MCF 10A (cell line): ENCODE measurements at regions not wholly inside any gene's neighbourhood (a gene's known extent, or its start where the extent isn't known, plus 50 kb on each side); places are given as distances from the start of the nearest gene placed in this dataset.

ENCODE experiments used
- BruUV-seq: library from RNA; stranded (reverse); fragments of 400-500 nt; replicated peaks from 2 replicates; lab custom pipeline; 2021; lab: Mats Ljungman, UMichigan
- CTCF ChIA-PET: fragments of 300-600 bp; sonication (Branson Sonifier 250); formaldehyde crosslinking; extraction: SDS; loops from one replicate; lab custom pipeline; 2021; ENCODE audit warnings: antibody characterized with exemption, inconsistent platforms; lab: Yijun Ruan, JAX
- POLR2A ChIA-PET: fragments of 300-600, 350-650 bp; sonication (Branson Sonifier 250); formaldehyde crosslinking; extraction: SDS; loops from one replicate; lab custom pipeline; 2020; ENCODE audit warnings: antibody characterized with exemption, inconsistent platforms; lab: Yijun Ruan, JAX
- DNase-seq: peaks from one replicate; pipeline ENCODE4 v3.0.0-alpha.2; 2018; ENCODE audit not compliant: unreplicated experiment
- H3K27ac Mint-ChIP-seq: one replicate; pipeline ENCODE4 v1.8.0; 2022; ENCODE audit warnings: mild to moderate bottlenecking, low read depth, mixed read lengths; ENCODE audit not compliant: unreplicated experiment
- H3K27me3 Mint-ChIP-seq: one replicate; pipeline ENCODE4 v1.8.0; 2022; ENCODE audit warnings: mixed read lengths; ENCODE audit not compliant: insufficient read depth, unreplicated experiment
- H3K36me3 Mint-ChIP-seq: one replicate; pipeline ENCODE4 v1.8.0; 2022; ENCODE audit warnings: mild to moderate bottlenecking, moderate library complexity, mixed read lengths; ENCODE audit not compliant: insufficient read depth, unreplicated experiment
- H3K4me1 Mint-ChIP-seq: one replicate; pipeline ENCODE4 v1.8.0; 2022; ENCODE audit warnings: mixed read lengths; ENCODE audit not compliant: insufficient read depth, unreplicated experiment
- H3K4me3 Mint-ChIP-seq: one replicate; pipeline ENCODE4 v1.8.0; 2022; ENCODE audit warnings: mild to moderate bottlenecking, moderate library complexity, mixed read lengths; ENCODE audit not compliant: unreplicated experiment
- H3K9me3 Mint-ChIP-seq: one replicate; pipeline ENCODE4 v1.8.0; 2022; ENCODE audit warnings: mixed read lengths; ENCODE audit not compliant: unreplicated experiment
- intact Hi-C: fragments of 100-400 bp; cut with micrococcal nuclease; formaldehyde crosslinking; loops from 2 replicates; pipeline ENCODE4 v1.14.1; 2022
- TF ChIP-seq, protein P1 (sequence below): fragments of 200-600 bp; IDR thresholded peaks from one replicate; pipeline ENCODE4 v1.8.0; 2022; ENCODE audit warnings: antibody characterized with exemption, mild to moderate bottlenecking; ENCODE audit not compliant: unreplicated experiment

DNA sequence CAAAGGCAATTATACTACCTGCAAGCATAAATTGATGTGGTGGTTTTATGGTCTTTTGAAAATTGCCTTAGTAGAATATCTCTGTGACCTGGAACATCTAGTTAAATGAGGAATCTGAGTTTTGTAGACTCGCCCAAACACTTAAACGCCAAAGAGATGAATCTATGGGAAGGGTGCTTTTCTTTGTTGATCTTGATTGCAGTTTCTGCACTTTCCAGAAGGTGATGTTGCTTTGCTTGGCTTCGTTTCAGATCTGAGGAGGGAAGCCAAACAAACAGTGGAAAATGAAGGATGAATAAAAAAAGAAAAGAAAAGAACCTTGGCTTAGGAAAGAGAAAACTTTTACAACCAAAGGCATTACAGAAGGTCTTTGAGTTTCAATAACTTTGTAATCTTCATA is 1021.2 kb downstream of the NR2F1-AS1 start:
- TF ChIP-seq, protein P1, sequence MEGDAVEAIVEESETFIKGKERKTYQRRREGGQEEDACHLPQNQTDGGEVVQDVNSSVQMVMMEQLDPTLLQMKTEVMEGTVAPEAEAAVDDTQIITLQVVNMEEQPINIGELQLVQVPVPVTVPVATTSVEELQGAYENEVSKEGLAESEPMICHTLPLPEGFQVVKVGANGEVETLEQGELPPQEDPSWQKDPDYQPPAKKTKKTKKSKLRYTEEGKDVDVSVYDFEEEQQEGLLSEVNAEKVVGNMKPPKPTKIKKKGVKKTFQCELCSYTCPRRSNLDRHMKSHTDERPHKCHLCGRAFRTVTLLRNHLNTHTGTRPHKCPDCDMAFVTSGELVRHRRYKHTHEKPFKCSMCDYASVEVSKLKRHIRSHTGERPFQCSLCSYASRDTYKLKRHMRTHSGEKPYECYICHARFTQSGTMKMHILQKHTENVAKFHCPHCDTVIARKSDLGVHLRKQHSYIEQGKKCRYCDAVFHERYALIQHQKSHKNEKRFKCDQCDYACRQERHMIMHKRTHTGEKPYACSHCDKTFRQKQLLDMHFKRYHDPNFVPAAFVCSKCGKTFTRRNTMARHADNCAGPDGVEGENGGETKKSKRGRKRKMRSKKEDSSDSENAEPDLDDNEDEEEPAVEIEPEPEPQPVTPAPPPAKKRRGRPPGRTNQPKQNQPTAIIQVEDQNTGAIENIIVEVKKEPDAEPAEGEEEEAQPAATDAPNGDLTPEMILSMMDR: no peak
- Mint-ChIP-seq H3K9me3 (peaks cover 6% of the 10 kb centered on the region), H3K36me3 (no peaks in the 10 kb centered on the region), H3K27me3 (no peaks in the 10 kb centered on the region), H3K4me3 (peak overlapping the region; percentile 53), H3K27ac (peak overlapping the region; percentile 55), H3K4me1 (peaks cover 17% of the 10 kb centered on the region)
- ChIA-PET CTCF (interaction anchor here (0.9 kb wide), 1 partner anchor 69 kb away, joined by 5 read pairs; no protein-coding TSS in a partner anchor), POLR2A (no interaction called here)
- DNase-seq: peak; percentile 73
- intact Hi-C loops: loop anchor here (10.0 kb wide), 1 partner anchor 195 kb away; no protein-coding TSS in a partner anchor
- no TSS peak for BruUV-seq

- H3K9me3 Mint-ChIP-seq: peaks cover 6% of the 10 kb centered on the region
- CTCF ChIA-PET: interaction anchor here (0.9 kb wide), 1 partner anchor 69 kb away, joined by 5 read pairs; no protein-coding TSS in a partner anchor
- intact Hi-C loops: loop anchor here (10.0 kb wide), 1 partner anchor 195 kb away; no protein-coding TSS in a partner anchor
- no TSS peak for BruUV-seq
- no peaks in the 10 kb centered on the region for H3K36me3 Mint-ChIP-seq
- peak overlapping the region; percentile 55 for H3K27ac Mint-ChIP-seq
- peaks cover 17% of the 10 kb centered on the region for H3K4me1 Mint-ChIP-seq
- H3K4me3 Mint-ChIP-seq: no peak overlapping the region
- TF ChIP-seq, protein P1: no peak
- POLR2A ChIA-PET: no interaction called here
- H3K27me3 Mint-ChIP-seq: no peaks in the 10 kb centered on the region
- DNase-seq: no peak
Observed at GRCh38 chr5:92559331-92559730, 1021.7 kb downstream of the NR2F1-AS1 start.

GRCh38 chr5:92556747-92557146 is 1024.3 kb downstream of the NR2F1-AS1 start:
- POLR2A ChIA-PET: no interaction called here
- no peak for DNase-seq
- intact Hi-C loops: loop anchor here (10.0 kb wide), 1 partner anchor 198 kb away; no protein-coding TSS in a partner anchor
- peaks cover 30% of the 10 kb centered on the region for H3K4me1 Mint-ChIP-seq
- peaks cover 6% of the 10 kb centered on the region for H3K9me3 Mint-ChIP-seq
- no peak overlapping the region for H3K27ac Mint-ChIP-seq
- H3K27me3 Mint-ChIP-seq: no peaks in the 10 kb centered on the region
- CTCF ChIA-PET: interaction anchor here (0.6 kb wide), 1 partner anchor 123 kb away, joined by 3 read pairs; no protein-coding TSS in a partner anchor
- no peaks in the 10 kb centered on the region for H3K36me3 Mint-ChIP-seq
- TF ChIP-seq, protein P1: no peak
- no TSS peak for BruUV-seq
- H3K4me3 Mint-ChIP-seq: no peak overlapping the region

- intact Hi-C loops: loop anchor here (5.0 to 10.0 kb wide), 3 partner anchors 47 to 1028 kb away; partner anchors contain the start of genes NR2F1 and NR2F1-AS1
- CTCF ChIA-PET: interaction anchor here (0.6 kb wide), 1 partner anchor 582 kb away, joined by 3 read pairs; no protein-coding TSS in a partner anchor
- BruUV-seq: no TSS peak
- TF ChIP-seq, protein P1: no peak
- H3K27me3 Mint-ChIP-seq: no peaks in the 10 kb centered on the region
- peaks cover 23% of the 10 kb centered on the region for H3K4me1 Mint-ChIP-seq
- POLR2A ChIA-PET: interaction anchor here (1.6 kb wide), 1 partner anchor 8 kb away, joined by 6 read pairs; no protein-coding TSS in a partner anchor
- no peak for DNase-seq
- H3K36me3 Mint-ChIP-seq: no peaks in the 10 kb centered on the region
- H3K4me3 Mint-ChIP-seq: no peak overlapping the region
- H3K9me3 Mint-ChIP-seq: peaks cover 6% of the 10 kb centered on the region
- peak overlapping the region; percentile 61 for H3K27ac Mint-ChIP-seq
Observed at GRCh38 chr5:92554447-92555085, 1026.5 kb downstream of the NR2F1-AS1 start.
